CD14-positive monocyte (primary cell): ENCODE measurements at regions not wholly inside any gene's neighbourhood (a gene's known extent, or its start where the extent isn't known, plus 50 kb on each side); places are given as distances from the start of the nearest gene placed in this dataset.

Source experiments
- DNase-seq, 3 donors: peaks; one replicate each; pipeline ENCODE4 v3.0.0-alpha.2; 2011 to 2022
- H2AFZ ChIP-seq: 2 replicates; pipeline ENCODE4 v1.6.0; 2012; ENCODE audit warnings: mild to moderate bottlenecking, low read depth, low read length, inconsistent platforms; ENCODE audit not compliant: insufficient read depth, poor library complexity, severe bottlenecking
- H3K27ac ChIP-seq, 2 donors: 1 replicate in 1 of 2; 2 replicates in 1 of 2; pipeline ENCODE4 v1.5.1; 2012 to 2013; ENCODE audit warnings: low read length in 2 of 2, control low read depth in 1 of 2, inconsistent platforms in 1 of 2, low read depth in 1 of 2, mild to moderate bottlenecking in 1 of 2
- H3K27me3 ChIP-seq, 2 donors: one replicate each; pipeline versions ENCODE4 v1.6.0 to v1.6.1; 2011 to 2013; ENCODE audit warnings: low read length in 2 of 2; ENCODE audit not compliant: control insufficient read depth in 2 of 2, insufficient read depth in 2 of 2
- H3K36me3 ChIP-seq, 2 donors: replicated peaks in 1 of 2; 1 replicate in 1 of 2; 2 replicates in 1 of 2; pipeline versions ENCODE4 v1.5.1 to v1.6.1; 2012 to 2013; ENCODE audit warnings: low read length in 2 of 2, control low read depth in 1 of 2, inconsistent platforms in 1 of 2, mild to moderate bottlenecking in 1 of 2; ENCODE audit not compliant: insufficient read depth in 2 of 2, control insufficient read depth in 1 of 2
- H3K4me1 ChIP-seq, 2 donors: 1 replicate in 1 of 2; 2 replicates in 1 of 2; pipeline versions ENCODE4 v1.5.1 to v1.6.1; 2012 to 2013; ENCODE audit warnings: low read length in 2 of 2, control low read depth in 1 of 2, inconsistent platforms in 1 of 2, mild to moderate bottlenecking in 1 of 2, moderate library complexity in 1 of 2; ENCODE audit not compliant: insufficient read depth in 2 of 2, control insufficient read depth in 1 of 2
- H3K4me2 ChIP-seq: replicated peaks from 2 replicates; pipeline ENCODE3; 2012; ENCODE audit warnings: low read length, moderate library complexity, mild to moderate bottlenecking; ENCODE audit not compliant: poor library complexity, severe bottlenecking; ENCODE audit errors: extremely low read depth
- H3K4me3 ChIP-seq, 3 experiments: fragments of 200-600 bp in 1 of 3; sonication (generic) in 1 of 3; replicated peaks in 1 of 3; 1 replicate in 2 of 3; 2 replicates in 1 of 3; pipeline ENCODE4 v1.5.1; 2011 to 2013; ENCODE audit warnings: low read length in 3 of 3, mild to moderate bottlenecking in 3 of 3, control low read depth in 2 of 3, low read depth in 2 of 3, inconsistent platforms in 1 of 3, moderate library complexity in 1 of 3
- H3K79me2 ChIP-seq: 2 replicates; pipeline ENCODE4 v1.6.0; 2012; ENCODE audit warnings: mild to moderate bottlenecking, control low read depth, inconsistent platforms, low read length, moderate library complexity; ENCODE audit not compliant: insufficient read depth
- H3K9ac ChIP-seq: 2 replicates; pipeline ENCODE4 v1.6.0; 2017; ENCODE audit warnings: low read length, mild to moderate bottlenecking; ENCODE audit not compliant: insufficient read depth, poor library complexity, severe bottlenecking
- H3K9me3 ChIP-seq, 2 donors: replicated peaks in 1 of 2; 1 replicate in 1 of 2; 2 replicates in 1 of 2; pipeline versions ENCODE4 v1.5.1 to v1.6.1; 2012 to 2013; ENCODE audit warnings: low read length in 2 of 2, control low read depth in 1 of 2; ENCODE audit not compliant: control insufficient read depth in 1 of 2, insufficient read depth in 1 of 2
- H4K20me1 ChIP-seq: 2 replicates; pipeline ENCODE4 v1.6.0; 2012; ENCODE audit warnings: mild to moderate bottlenecking, low read length, control low read depth, moderate library complexity; ENCODE audit not compliant: insufficient read depth
- H3K27ac Mint-ChIP-seq, 7 donors: one replicate each; pipeline ENCODE4 v1.8.0; 2020; ENCODE audit warnings: mild to moderate bottlenecking in 7 of 7, mixed read lengths in 7 of 7, moderate library complexity in 6 of 7, inconsistent platforms in 2 of 7
- H3K27me3 Mint-ChIP-seq, 3 donors: one replicate each; pipeline ENCODE4 v1.8.0; 2021 to 2022; ENCODE audit warnings: low read depth in 3 of 3, mild to moderate bottlenecking in 3 of 3, mixed read lengths in 3 of 3, moderate library complexity in 3 of 3, inconsistent platforms in 1 of 3
- H3K36me3 Mint-ChIP-seq, 2 donors: one replicate each; pipeline ENCODE4 v1.8.0; 2020; ENCODE audit warnings: mixed read lengths in 2 of 2, inconsistent platforms in 1 of 2, mild to moderate bottlenecking in 1 of 2
- H3K4me1 Mint-ChIP-seq: one replicate; pipeline ENCODE4 v1.8.0; 2020; ENCODE audit warnings: mild to moderate bottlenecking, mixed read lengths
- H3K4me3 Mint-ChIP-seq, 2 donors: one replicate each; pipeline ENCODE4 v1.8.0; 2020; ENCODE audit warnings: mild to moderate bottlenecking in 2 of 2, mixed read lengths in 2 of 2, moderate library complexity in 1 of 2
- H3K9me3 Mint-ChIP-seq, 7 donors: one replicate each; pipeline ENCODE4 v1.8.0; 2020 to 2022; ENCODE audit warnings: mixed read lengths in 7 of 7, mild to moderate bottlenecking in 6 of 7, moderate library complexity in 6 of 7, inconsistent platforms in 2 of 7
- WGBS: methylation state at CpG from one replicate; pipeline ENCODE4 v1.1.5; 2013; ENCODE audit warnings: missing lambda C conversion rate; ENCODE audit not compliant: insufficient coverage; 5-methylcytosine and 5-hydroxymethylcytosine counted together
- intact Hi-C, 2 donors: fragments of 100-400 bp; cut with micrococcal nuclease; formaldehyde crosslinking; loops; one replicate each; pipeline versions ENCODE4 v1.15.0 to v1.15.1; 2023
- TF ChIP-seq, protein P1 (sequence below): fragments of 200-600 bp; IDR thresholded peaks from one replicate; pipeline ENCODE4 v1.8.0; 2022; ENCODE audit warnings: antibody characterized with exemption, mild to moderate bottlenecking

DNA sequence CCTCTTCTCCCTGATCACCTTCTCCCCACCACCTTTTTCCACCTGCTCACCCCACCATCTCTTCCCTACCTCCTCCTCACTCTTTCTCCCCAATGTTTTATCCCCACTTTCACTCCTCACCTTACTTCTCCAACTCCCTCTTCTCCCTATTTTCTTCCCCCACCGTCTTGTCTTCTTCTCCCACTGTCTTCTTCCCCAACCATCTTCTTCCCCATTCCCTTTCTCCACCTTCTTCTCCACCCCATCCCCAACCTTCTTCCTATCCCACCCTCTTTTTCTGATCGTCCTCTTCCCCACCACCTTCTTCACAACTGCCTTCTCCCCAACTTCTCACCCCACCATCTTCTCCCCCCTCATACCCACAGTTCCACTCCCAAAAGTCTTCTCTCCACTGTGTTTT, 929.4 kb downstream of the UQCRFS1 start:
- Mint-ChIP-seq H3K4me3 (no peak overlapping the region), H3K27me3 (peaks cover 0 to 3% (median 1%) of the 10 kb centered on the region in 3 donors), H3K4me1 (no peaks in the 10 kb centered on the region), H3K36me3 (no peaks in the 10 kb centered on the region), H3K27ac (no peak overlapping the region), H3K9me3 (peaks cover 6 to 23% (median 10%) of the 10 kb centered on the region in 7 donors)
- Histone ChIP-seq H3K79me2 (no peaks in the 10 kb centered on the region), H3K27me3 (no peaks in the 10 kb centered on the region), H3K4me1 (no peaks in the 10 kb centered on the region), H3K9ac (no peak overlapping the region), H3K4me2 (no peak overlapping the region), H3K27ac (no peak overlapping the region), H2AFZ (no peak overlapping the region), H3K36me3 (no peaks in the 10 kb centered on the region), H3K9me3 (no peaks in the 10 kb centered on the region), H3K4me3 (no peak overlapping the region), H4K20me1 (no peaks in the 10 kb centered on the region)
- intact Hi-C loops: no loop called here
- TF ChIP-seq, protein P1, sequence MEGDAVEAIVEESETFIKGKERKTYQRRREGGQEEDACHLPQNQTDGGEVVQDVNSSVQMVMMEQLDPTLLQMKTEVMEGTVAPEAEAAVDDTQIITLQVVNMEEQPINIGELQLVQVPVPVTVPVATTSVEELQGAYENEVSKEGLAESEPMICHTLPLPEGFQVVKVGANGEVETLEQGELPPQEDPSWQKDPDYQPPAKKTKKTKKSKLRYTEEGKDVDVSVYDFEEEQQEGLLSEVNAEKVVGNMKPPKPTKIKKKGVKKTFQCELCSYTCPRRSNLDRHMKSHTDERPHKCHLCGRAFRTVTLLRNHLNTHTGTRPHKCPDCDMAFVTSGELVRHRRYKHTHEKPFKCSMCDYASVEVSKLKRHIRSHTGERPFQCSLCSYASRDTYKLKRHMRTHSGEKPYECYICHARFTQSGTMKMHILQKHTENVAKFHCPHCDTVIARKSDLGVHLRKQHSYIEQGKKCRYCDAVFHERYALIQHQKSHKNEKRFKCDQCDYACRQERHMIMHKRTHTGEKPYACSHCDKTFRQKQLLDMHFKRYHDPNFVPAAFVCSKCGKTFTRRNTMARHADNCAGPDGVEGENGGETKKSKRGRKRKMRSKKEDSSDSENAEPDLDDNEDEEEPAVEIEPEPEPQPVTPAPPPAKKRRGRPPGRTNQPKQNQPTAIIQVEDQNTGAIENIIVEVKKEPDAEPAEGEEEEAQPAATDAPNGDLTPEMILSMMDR: no peak
- DNase-seq: no peak
- 74% methylated on average over 2 of the region's 2 CpGs for WGBS

DNA sequence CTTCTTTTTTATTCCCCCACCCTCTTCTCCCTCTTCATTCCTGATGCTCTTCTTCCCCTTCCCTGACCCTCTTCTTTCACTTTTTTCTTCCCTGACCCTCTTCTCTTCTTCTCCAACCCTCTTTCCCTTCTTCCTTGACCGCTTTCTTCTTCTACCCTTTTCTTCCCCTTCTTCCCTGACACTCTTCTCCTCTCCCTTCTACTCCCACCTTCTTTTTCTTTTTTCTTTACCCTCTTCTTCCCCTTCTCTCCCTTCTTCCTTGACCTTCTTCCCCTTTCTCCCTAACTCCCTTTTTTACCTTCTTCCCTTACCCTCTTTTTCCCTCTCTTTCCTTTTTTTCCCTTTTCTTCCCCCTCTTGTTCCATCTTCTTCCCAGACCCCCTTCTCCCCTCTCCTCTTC, 931.3 kb downstream of the UQCRFS1 start:
- H3K27me3 Mint-ChIP-seq: peaks cover 0 to 4% (median 1%) of the 10 kb centered on the region in 3 donors

More for the DNA sequence above, 931.3 kb downstream of the UQCRFS1 start:
- TF ChIP-seq, protein P1: no peak
- no peaks in the 10 kb centered on the region for H3K27me3 ChIP-seq
- no peaks in the 10 kb centered on the region for H3K4me1 ChIP-seq
- no peak overlapping the region for H3K4me2 ChIP-seq
- no peak overlapping the region for H3K27ac Mint-ChIP-seq
- H4K20me1 ChIP-seq: no peaks in the 10 kb centered on the region
- intact Hi-C loops: no loop called here
- no peak for DNase-seq
- 100% methylated on average over 1 of the region's 1 CpG for WGBS
- H3K36me3 Mint-ChIP-seq: no peaks in the 10 kb centered on the region
- H3K4me3 Mint-ChIP-seq: no peak overlapping the region
- peaks cover 6 to 23% (median 10%) of the 10 kb centered on the region in 7 donors for H3K9me3 Mint-ChIP-seq
- no peaks in the 10 kb centered on the region for H3K9me3 ChIP-seq
- no peak overlapping the region for H2AFZ ChIP-seq
- no peaks in the 10 kb centered on the region for H3K79me2 ChIP-seq
- no peak overlapping the region for H3K27ac ChIP-seq
- no peak overlapping the region for H3K4me3 ChIP-seq
- no peaks in the 10 kb centered on the region for H3K36me3 ChIP-seq
- no peaks in the 10 kb centered on the region for H3K4me1 Mint-ChIP-seq
- H3K9ac ChIP-seq: no peak overlapping the region
